PFSK-1 (cell line): ENCODE measurements at regions not wholly inside any gene's neighbourhood (a gene's known extent, or its start where the extent isn't known, plus 50 kb on each side); places are given as distances from the start of the nearest gene placed in this dataset.

ENCODE experiments used
- FOXP2 ChIP-seq: optimal IDR thresholded peaks from 2 replicates; pipeline ENCODE3; 2011; ENCODE audit warnings: borderline replicate concordance, control low read depth, inconsistent platforms; ENCODE audit not compliant: insufficient read depth; ENCODE audit errors: extremely low read length, extremely low read depth
- POLR2AphosphoS5 ChIP-seq: IDR thresholded peaks from 2 replicates; pipeline ENCODE4 v1.6.1; 2012; ENCODE audit warnings: low read depth, mild to moderate bottlenecking, control low read depth, low read length, moderate library complexity
- REST ChIP-seq, 2 experiments: IDR thresholded peaks; 2 replicates each; pipeline versions ENCODE4 v1.6.1 to v1.8.0; 2011 to 2012; ENCODE audit warnings: low read depth in 2 of 2, low read length in 2 of 2, control low read depth in 1 of 2, inconsistent platforms in 1 of 2, mild to moderate bottlenecking in 1 of 2, moderate library complexity in 1 of 2; ENCODE audit not compliant: insufficient read depth in 1 of 2
- SIN3A ChIP-seq: IDR thresholded peaks from 2 replicates; pipeline ENCODE4 v1.6.1; 2012; ENCODE audit warnings: mild to moderate bottlenecking, low read length, moderate library complexity, borderline replicate concordance; ENCODE audit not compliant: insufficient read depth
- TAF1 ChIP-seq: IDR thresholded peaks from 2 replicates; pipeline ENCODE4 v1.6.1; 2012; ENCODE audit warnings: low read length, control low read depth, borderline replicate concordance; ENCODE audit not compliant: insufficient read depth

- no peak for TF ChIP-seq FOXP2
- TF ChIP-seq TAF1: no peak
- no peak for TF ChIP-seq POLR2AphosphoS5
- no peak for TF ChIP-seq REST (IDR thresholded peaks at IDR 0.05; ENCODE audit: insufficient read depth in 1 of 2, low read depth in 2 of 2, low read length in 2 of 2)
- TF ChIP-seq SIN3A: no peak
Measured at GRCh38 chr2:64766841-64767669, 113.3 kb upstream of the SERTAD2 start.

- TF ChIP-seq TAF1 (no peak), POLR2AphosphoS5 (0 out of 2 replicates have a peak, but pooled peaks have one; percentile 20), REST (IDR thresholded peaks at IDR 0.05; ENCODE audit: insufficient read depth in 1 of 2, low read depth in 2 of 2, low read length in 2 of 2) (no peak), FOXP2 (peak; percentile 25), SIN3A (no peak)
Measured at GRCh38 chr2:64767670-64768468, 114.2 kb upstream of the SERTAD2 start.

GRCh38 chr2:64768491-64769005 lies 114.8 kb upstream of the SERTAD2 start:
- TF ChIP-seq TAF1 (no peak), FOXP2 (no peak), SIN3A (no peak), REST (IDR thresholded peaks at IDR 0.05; ENCODE audit: insufficient read depth in 1 of 2, low read depth in 2 of 2, low read length in 2 of 2) (no peak), POLR2AphosphoS5 (no peak)

- TF ChIP-seq POLR2AphosphoS5: no peak
- TF ChIP-seq TAF1: no peak
- TF ChIP-seq FOXP2: no peak
- no peak for TF ChIP-seq REST (IDR thresholded peaks at IDR 0.05; ENCODE audit: insufficient read depth in 1 of 2, low read depth in 2 of 2, low read length in 2 of 2)
- TF ChIP-seq SIN3A: no peak
Measured at GRCh38 chr2:64769392-64770044, 115.8 kb upstream of the SERTAD2 start.
